ENCODE measurements at regions not wholly inside any gene's neighbourhood (a gene's known extent, or its start where the extent isn't known, plus 50 kb on each side); places are given as distances from the start of the nearest gene placed in this dataset.

GRCh38 chr12:86827409-86827808 is 571.2 kb upstream of the MGAT4C start:
- DNase-seq (ENCODE audit: low read depth in 1 of 2, low spot score in 1 of 2) = no peak
- H3K9me3 ChIP-seq (ENCODE audit: low read depth) = no peaks in the 10 kb centered on the region
- TF ChIP-seq, protein P1, sequence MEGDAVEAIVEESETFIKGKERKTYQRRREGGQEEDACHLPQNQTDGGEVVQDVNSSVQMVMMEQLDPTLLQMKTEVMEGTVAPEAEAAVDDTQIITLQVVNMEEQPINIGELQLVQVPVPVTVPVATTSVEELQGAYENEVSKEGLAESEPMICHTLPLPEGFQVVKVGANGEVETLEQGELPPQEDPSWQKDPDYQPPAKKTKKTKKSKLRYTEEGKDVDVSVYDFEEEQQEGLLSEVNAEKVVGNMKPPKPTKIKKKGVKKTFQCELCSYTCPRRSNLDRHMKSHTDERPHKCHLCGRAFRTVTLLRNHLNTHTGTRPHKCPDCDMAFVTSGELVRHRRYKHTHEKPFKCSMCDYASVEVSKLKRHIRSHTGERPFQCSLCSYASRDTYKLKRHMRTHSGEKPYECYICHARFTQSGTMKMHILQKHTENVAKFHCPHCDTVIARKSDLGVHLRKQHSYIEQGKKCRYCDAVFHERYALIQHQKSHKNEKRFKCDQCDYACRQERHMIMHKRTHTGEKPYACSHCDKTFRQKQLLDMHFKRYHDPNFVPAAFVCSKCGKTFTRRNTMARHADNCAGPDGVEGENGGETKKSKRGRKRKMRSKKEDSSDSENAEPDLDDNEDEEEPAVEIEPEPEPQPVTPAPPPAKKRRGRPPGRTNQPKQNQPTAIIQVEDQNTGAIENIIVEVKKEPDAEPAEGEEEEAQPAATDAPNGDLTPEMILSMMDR (IDR thresholded peaks at IDR 0.05; ENCODE audit: low read depth, low read length) = no peak

GRCh38 chr12:86826051-86826450 is 569.9 kb upstream of the MGAT4C start:
- no peak for DNase-seq (ENCODE audit: low read depth in 1 of 2, low spot score in 1 of 2)
- no peaks in the 10 kb centered on the region for H3K9me3 ChIP-seq (ENCODE audit: low read depth)
- no peak overlapping the region for H3K27ac ChIP-seq
- no peaks in the 10 kb centered on the region for H3K36me3 ChIP-seq
- no peaks in the 10 kb centered on the region for H3K27me3 ChIP-seq
- TF ChIP-seq, protein P1 (IDR thresholded peaks at IDR 0.05; ENCODE audit: low read depth, low read length) = no peak
- no peaks in the 10 kb centered on the region for H3K4me1 ChIP-seq (ENCODE audit: low read depth)
- H3K4me3 ChIP-seq = no peak overlapping the region

More at GRCh38 chr12:86827409-86827808, 571.2 kb upstream of the MGAT4C start:
- Histone ChIP-seq H3K27me3 (no peaks in the 10 kb centered on the region), H3K27ac (no peak overlapping the region), H3K4me3 (no peak overlapping the region), H3K4me1 (ENCODE audit: low read depth) (no peaks in the 10 kb centered on the region), H3K36me3 (no peaks in the 10 kb centered on the region)

DNA sequence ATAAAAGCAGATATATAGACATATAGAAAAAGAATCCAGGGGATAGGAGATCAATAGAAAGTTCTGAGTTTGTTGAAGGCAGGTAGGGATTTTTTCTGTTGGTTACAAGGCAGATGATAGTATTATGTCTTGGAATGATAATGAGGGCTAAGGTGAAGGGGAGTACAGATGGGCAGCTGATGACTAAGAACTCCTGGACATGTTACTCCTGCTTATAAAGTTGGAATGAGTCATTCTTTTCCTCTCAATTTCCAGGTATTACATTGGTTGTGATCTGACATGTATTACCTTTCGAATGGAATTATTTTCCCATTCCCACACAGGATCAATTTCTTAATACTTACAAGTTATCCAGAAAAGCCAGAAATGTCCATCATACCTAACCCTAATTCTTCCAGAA is 545.2 kb upstream of the MGAT4C start:
- Histone ChIP-seq H3K4me1 (ENCODE audit: low read depth) (no peaks in the 10 kb centered on the region), H3K27me3 (no peaks in the 10 kb centered on the region), H3K4me3 (no peak overlapping the region), H3K36me3 (no peaks in the 10 kb centered on the region), H3K27ac (no peak overlapping the region), H3K9me3 (ENCODE audit: low read depth) (no peaks in the 10 kb centered on the region)
- no peak for DNase-seq (ENCODE audit: low read depth in 1 of 2, low spot score in 1 of 2)
- TF ChIP-seq, protein P1 (IDR thresholded peaks at IDR 0.05; ENCODE audit: low read depth, low read length) = no peak

- no peaks in the 10 kb centered on the region for H3K4me1 ChIP-seq (ENCODE audit: low read depth)
- DNase-seq (ENCODE audit: low read depth in 1 of 2, low spot score in 1 of 2) = no peak
- H3K4me3 ChIP-seq = no peak overlapping the region
- H3K27me3 ChIP-seq = no peaks in the 10 kb centered on the region
- no peaks in the 10 kb centered on the region for H3K9me3 ChIP-seq (ENCODE audit: low read depth)
- no peaks in the 10 kb centered on the region for H3K36me3 ChIP-seq
- H3K27ac ChIP-seq = no peak overlapping the region
- TF ChIP-seq, protein P1 (IDR thresholded peaks at IDR 0.05; ENCODE audit: low read depth, low read length) = no peak
Observed at GRCh38 chr12:86799616-86800015, 543.4 kb upstream of the MGAT4C start.

DNA sequence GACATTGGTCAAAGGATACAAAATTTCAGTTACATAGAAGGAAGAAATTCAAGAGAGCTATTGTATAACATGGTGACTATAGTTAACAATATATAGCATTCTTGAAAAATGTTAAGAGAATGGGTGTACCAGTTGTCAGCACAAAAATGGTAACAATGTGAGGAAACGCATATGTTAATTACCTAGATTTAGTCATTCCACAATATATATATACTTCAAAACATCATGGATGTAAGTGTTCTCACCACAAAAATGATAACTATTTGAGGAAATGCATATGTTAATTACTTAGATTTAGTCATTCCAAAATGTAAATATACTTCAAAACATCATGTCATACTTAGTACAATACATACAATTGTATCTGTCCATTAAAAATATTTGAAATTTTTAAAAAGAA is 540.4 kb upstream of the MGAT4C start:
- no peak overlapping the region for H3K4me3 ChIP-seq
- no peak overlapping the region for H3K27ac ChIP-seq
- TF ChIP-seq, protein P1 (IDR thresholded peaks at IDR 0.05; ENCODE audit: low read depth, low read length) = no peak
- no peaks in the 10 kb centered on the region for H3K4me1 ChIP-seq (ENCODE audit: low read depth)
- no peaks in the 10 kb centered on the region for H3K36me3 ChIP-seq
- H3K9me3 ChIP-seq (ENCODE audit: low read depth) = no peaks in the 10 kb centered on the region
- H3K27me3 ChIP-seq = no peaks in the 10 kb centered on the region
- DNase-seq (ENCODE audit: low read depth in 1 of 2, low spot score in 1 of 2) = no peak

- Histone ChIP-seq H3K27me3 (no peaks in the 10 kb centered on the region), H3K27ac (no peak overlapping the region), H3K36me3 (no peaks in the 10 kb centered on the region), H3K9me3 (ENCODE audit: low read depth) (no peaks in the 10 kb centered on the region), H3K4me1 (ENCODE audit: low read depth) (no peaks in the 10 kb centered on the region), H3K4me3 (no peak overlapping the region)
- DNase-seq (ENCODE audit: low read depth in 1 of 2, low spot score in 1 of 2) = no peak
- TF ChIP-seq, protein P1 (IDR thresholded peaks at IDR 0.05; ENCODE audit: low read depth, low read length) = no peak
Observed at GRCh38 chr12:86788661-86789060, 532.5 kb upstream of the MGAT4C start.
